Adrenal gland (tissue), 5 donors: ENCODE measurements at regions not wholly inside any gene's neighbourhood (a gene's known extent, or its start where the extent isn't known, plus 50 kb on each side); places are given as distances from the start of the nearest gene placed in this dataset.

Experiments
- CTCF ChIP-seq, 6 experiments: fragments of 450-650 bp in 4 of 6; fragments of 200-600 bp in 2 of 6; sonication (generic) in 1 of 6; IDR thresholded peaks; 1 replicate in 5 of 6; 2 replicates in 1 of 6; pipeline versions ENCODE4 v1.5.1 to v1.8.0; 2016 to 2021; ENCODE audit warnings: antibody characterized with exemption in 6 of 6, mild to moderate bottlenecking in 2 of 6, moderate library complexity in 1 of 6
- POLR2A ChIP-seq, 2 donors: fragments of 450-650 bp; IDR thresholded peaks; one replicate each; pipeline ENCODE4 v1.6.1; 2017; ENCODE audit warnings: antibody characterized with exemption in 2 of 2, mild to moderate bottlenecking in 2 of 2, moderate library complexity in 1 of 2
- donor health status: DM: no; HTN: no; CAD: no.

- no peak for TF ChIP-seq CTCF (IDR thresholded peaks at IDR 0.05)
- no peak for TF ChIP-seq POLR2A (IDR thresholded peaks at IDR 0.05)
These were observed 112.5 kb upstream of the CADPS start for GRCh38 chr3:62987721-62988120.
